Progenitor cell of endocrine pancreas (in vitro differentiated cells): ENCODE measurements at regions not wholly inside any gene's neighbourhood (a gene's known extent, or its start where the extent isn't known, plus 50 kb on each side); places are given as distances from the start of the nearest gene placed in this dataset. TPM values are rescaled to one million over a fixed set of nuclear protein-coding genes. Genes with fewer than 3 reads are reported as not detected.
"Not testable (repeated sequence)": the region's sequence is repeated elsewhere in the genome, so short reads cannot be mapped to it uniquely, and the experiment has no call there.

Experiments
- DNase-seq: peaks from one replicate; pipeline ENCODE4 v3.0.0; 2021; ENCODE audit warnings: low spot score; ENCODE audit not compliant: unreplicated experiment
- H3K27ac Mint-ChIP-seq: 2 replicates; pipeline ENCODE4 v1.8.0; 2021; ENCODE audit warnings: mild to moderate bottlenecking, moderate library complexity, mixed read lengths
- H3K27me3 Mint-ChIP-seq: 2 replicates; pipeline ENCODE4 v1.8.0; 2021; ENCODE audit warnings: mixed read lengths
- H3K36me3 Mint-ChIP-seq: 2 replicates; pipeline ENCODE4 v1.8.0; 2022; ENCODE audit warnings: mixed read lengths; ENCODE audit not compliant: insufficient read depth
- H3K4me1 Mint-ChIP-seq: 2 replicates; pipeline ENCODE4 v1.8.0; 2021; ENCODE audit warnings: low read depth, mixed read lengths
- H3K4me3 Mint-ChIP-seq: 2 replicates; pipeline ENCODE4 v1.8.0; 2021; ENCODE audit warnings: low read depth, mild to moderate bottlenecking, moderate library complexity, mixed read lengths
- H3K9me3 Mint-ChIP-seq: 2 replicates; pipeline ENCODE4 v1.8.0; 2021; ENCODE audit warnings: low read depth, mixed read lengths
- microRNA-seq: library from miRNA; unstranded; fragments of <30 nt; microRNA quantifications from one replicate; pipeline ENCODE4 v1.1.0, GENCODE V29; 2020; ENCODE audit warnings: borderline number of aligned reads; ENCODE audit not compliant: unreplicated experiment
- TF ChIP-seq, protein P1 (sequence below): fragments of 200-600 bp; sonication (generic); IDR thresholded peaks from one replicate; pipeline ENCODE4 v1.5.0; 2021; ENCODE audit warnings: antibody characterized with exemption, mild to moderate bottlenecking; ENCODE audit not compliant: unreplicated experiment

GRCh38 chrX:28520786-28521185 lies 66.5 kb upstream of the IL1RAPL1 start:
- no peak for DNase-seq
- H3K27ac Mint-ChIP-seq, result no peak overlapping the region
- TF ChIP-seq, protein P1, sequence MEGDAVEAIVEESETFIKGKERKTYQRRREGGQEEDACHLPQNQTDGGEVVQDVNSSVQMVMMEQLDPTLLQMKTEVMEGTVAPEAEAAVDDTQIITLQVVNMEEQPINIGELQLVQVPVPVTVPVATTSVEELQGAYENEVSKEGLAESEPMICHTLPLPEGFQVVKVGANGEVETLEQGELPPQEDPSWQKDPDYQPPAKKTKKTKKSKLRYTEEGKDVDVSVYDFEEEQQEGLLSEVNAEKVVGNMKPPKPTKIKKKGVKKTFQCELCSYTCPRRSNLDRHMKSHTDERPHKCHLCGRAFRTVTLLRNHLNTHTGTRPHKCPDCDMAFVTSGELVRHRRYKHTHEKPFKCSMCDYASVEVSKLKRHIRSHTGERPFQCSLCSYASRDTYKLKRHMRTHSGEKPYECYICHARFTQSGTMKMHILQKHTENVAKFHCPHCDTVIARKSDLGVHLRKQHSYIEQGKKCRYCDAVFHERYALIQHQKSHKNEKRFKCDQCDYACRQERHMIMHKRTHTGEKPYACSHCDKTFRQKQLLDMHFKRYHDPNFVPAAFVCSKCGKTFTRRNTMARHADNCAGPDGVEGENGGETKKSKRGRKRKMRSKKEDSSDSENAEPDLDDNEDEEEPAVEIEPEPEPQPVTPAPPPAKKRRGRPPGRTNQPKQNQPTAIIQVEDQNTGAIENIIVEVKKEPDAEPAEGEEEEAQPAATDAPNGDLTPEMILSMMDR, result no peak
- H3K9me3 Mint-ChIP-seq, result peaks cover 3% of the 10 kb centered on the region
- no peak overlapping the region for H3K4me3 Mint-ChIP-seq
- no peaks in the 10 kb centered on the region for H3K27me3 Mint-ChIP-seq
- H3K4me1 Mint-ChIP-seq, result no peaks in the 10 kb centered on the region
- H3K36me3 Mint-ChIP-seq, result no peaks in the 10 kb centered on the region

- not testable (repeated sequence) for H3K36me3 Mint-ChIP-seq, H3K4me1 Mint-ChIP-seq, H3K9me3 Mint-ChIP-seq, H3K27ac Mint-ChIP-seq, H3K27me3 Mint-ChIP-seq, H3K4me3 Mint-ChIP-seq, DNase-seq
These were observed 58.9 kb upstream of the IL1RAPL1 start for GRCh38 chrX:28528354-28528753.

Small RNA genes lying in the stretch of these regions (microRNA-seq; reads per million reads assigned to microRNA genes)
- not detected for gene MIR6134
